ENCODE measurements at regions not wholly inside any gene's neighbourhood (a gene's known extent, or its start where the extent isn't known, plus 50 kb on each side); places are given as distances from the start of the nearest gene placed in this dataset.

DNA sequence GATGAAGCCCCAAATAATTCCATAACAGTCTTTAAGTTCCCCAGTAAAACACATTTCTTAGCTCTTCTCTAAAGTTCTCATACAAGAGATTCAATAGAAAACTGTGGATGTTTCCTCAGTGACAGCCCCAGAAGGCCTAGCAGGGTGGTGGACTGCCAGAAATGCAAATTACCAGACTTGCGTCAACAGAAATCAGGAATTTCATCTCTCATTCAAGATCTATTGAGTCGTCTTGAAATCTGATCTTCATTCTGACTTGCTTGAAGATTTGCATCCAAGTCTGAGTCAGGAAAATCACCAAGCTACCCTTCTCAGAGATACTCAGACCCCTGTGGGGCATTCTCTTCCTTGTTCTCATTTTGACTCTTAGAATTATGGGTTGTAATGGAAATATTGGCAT is 68.9 kb upstream of the NDP start:
- no peak for DNase-seq (ENCODE audit: low spot score)

DNA sequence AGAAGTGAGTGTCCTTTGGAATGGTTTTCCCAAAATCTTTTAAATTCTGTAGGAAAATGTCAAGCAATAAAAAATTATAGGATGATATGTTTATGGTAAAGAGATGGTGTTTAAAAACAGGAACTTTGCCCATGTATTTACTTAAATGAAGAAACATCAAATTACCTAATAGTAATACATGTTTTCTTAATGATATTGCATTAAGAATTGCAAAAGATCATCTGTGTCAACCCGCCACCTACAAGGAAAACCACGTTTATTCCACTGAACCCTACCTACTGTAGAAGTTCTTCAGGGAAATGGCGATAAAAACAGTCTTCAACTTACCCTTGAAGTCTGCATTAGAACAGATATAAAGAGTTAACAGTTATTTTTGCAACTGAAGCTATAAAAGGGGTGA is 67.2 kb upstream of the NDP start:
- DNase-seq (ENCODE audit: low spot score): no peak

DNA sequence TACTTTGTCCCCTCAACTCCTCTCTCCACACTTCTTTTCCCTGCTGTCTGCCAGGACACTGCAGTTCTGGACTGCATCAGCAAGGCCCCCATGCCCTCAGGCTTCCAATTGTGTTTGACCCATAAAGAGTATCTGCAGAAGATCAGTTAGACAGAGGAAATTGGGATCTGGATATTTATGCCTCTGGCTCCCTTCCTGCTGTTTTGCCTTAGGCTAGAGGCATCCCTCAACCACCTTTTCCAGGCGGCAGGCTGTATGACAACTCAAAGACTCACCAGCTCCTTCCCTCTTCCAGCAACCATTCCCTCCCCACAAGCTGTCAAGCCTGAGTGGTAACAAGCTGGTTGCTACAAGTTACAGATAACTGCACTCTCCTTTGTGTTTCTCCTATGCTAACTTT is 66.4 kb upstream of the NDP start:
- DNase-seq (ENCODE audit: low spot score): no peak

DNA sequence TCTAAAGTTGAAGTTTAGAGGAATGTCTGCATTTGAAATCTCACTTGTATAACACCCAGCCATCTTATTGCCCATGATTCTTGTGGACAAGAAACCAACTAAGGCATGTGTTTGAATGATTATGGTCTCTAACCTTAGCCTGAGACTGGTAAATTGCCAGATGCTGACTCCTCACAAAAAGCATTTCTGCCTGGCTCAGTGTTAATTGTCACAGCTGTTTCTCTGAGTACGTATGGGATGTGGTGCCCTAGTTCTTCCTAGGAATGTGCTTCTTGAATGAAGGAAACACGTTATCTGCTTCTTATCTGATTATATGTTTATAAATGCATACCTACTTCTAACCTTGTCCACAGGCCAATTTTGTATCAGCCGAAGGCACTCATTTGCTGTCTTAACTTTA is 63.1 kb upstream of the NDP start:
- peak; percentile 31 for DNase-seq (ENCODE audit: low spot score)

DNA sequence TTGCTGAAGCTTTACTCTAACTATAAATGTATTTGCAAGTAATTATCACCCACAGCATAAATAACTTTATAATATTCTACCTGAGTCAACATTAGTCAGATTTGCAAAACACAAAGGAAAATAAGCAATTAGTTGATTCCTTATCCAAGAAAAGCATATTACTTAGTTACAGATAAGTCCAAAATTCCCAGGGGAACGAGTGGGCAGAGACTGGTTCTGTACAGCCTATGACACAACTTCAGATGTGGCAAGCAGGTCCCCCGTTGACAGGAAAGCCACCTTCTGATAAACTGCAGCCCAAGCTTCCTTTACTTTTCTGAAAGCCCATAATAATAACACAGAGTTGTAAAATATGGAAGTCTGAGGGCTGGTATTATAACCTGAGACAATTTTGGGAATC is 62.4 kb upstream of the NDP start:
- DNase-seq (ENCODE audit: low spot score): no peak

DNA sequence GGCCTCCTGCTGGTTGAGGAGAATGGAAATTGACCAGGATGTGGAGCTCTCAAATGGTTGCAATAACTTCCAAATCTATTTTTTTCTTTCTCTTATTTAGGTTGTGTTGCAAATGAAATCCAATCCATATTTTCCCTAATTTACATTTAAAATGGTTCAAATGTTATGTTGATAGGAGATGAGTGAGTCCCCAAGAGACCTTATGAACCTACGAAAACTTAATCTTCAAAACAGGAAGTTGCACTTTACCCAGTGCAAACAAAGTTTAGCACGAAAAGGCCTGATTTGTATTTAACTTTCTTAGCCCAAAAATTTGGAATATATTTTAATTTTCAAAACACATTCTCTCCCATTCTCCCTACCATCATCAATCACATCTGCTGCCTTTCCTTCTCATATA is 59.3 kb upstream of the NDP start:
- no peak for DNase-seq (ENCODE audit: low spot score)

DNA sequence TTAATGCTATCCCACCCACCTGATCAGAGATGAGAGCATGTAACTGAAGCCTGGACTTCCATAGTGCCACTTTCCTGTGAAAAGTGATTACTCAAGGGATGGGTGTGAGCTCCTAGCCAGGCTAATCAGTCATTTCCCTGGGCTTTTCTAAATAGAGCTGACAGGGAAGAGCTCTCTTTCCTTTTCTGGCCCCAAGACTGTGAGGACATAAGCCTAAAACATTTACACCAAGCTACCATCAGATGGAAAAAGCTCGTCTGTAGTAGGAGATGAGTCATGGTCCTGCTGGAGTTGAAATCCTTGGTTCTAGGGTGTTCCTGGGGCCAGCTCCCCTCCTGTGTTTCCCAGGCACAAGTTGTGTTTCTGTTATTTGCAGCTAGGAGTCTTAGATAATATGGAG is 52.4 kb upstream of the NDP start:
- DNase-seq (ENCODE audit: low spot score): peak; percentile 7

Measured in GM03348 (cell line).